GM19043 (cell line): ENCODE measurements at regions not wholly inside any gene's neighbourhood (a gene's known extent, or its start where the extent isn't known, plus 50 kb on each side); places are given as distances from the start of the nearest gene placed in this dataset.
"Not testable (repeated sequence)": the region's sequence is repeated elsewhere in the genome, so short reads cannot be mapped to it uniquely, and the experiment has no call there.

Experiments used
- ATAC-seq: cut with Tn5 transposase; IDR thresholded peaks from one replicate; pipeline ENCODE4 v1.9.1; 2021; ENCODE audit warnings: low read depth; ENCODE audit not compliant: unreplicated experiment

DNA sequence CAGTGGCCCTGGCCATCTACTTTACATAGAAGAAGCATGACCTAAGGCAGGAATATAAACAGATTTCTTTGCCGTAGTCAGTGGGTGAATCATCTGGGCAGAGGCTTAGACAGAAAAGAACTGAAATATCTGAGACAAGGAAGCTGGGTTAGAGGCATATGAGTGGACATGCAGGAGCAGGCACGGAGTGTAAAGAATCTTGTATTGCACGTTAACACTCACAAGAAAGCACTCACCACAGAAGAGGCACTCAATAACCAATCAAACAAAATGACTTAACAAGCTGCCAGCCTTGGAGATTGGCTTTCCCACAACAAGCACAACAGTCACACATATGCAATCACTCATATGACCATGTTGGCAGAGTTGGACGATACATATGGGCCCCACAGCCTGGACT is 364.9 kb downstream of the FOXD4L5 start:
- ATAC-seq: not testable (repeated sequence)

DNA sequence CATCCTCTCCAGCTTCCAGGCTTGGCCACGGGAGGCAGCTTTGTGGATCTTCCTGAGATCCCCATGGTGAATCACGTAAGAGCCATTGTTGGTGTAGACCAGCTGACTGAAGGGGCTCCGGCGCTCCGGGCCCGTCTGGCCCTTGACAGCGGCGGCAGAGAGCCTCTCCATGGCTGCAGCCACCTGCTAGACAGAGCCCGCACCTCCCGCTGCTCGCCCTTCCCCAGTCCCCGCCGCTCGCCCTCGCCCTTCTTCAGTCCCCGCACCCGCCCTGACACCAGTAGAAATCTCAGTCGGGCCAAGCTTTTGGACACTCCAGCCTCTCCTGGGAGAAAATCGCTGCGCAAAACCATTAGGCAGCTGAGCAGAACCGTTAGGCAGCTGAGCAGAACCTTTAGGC is 396.4 kb downstream of the FOXD4L5 start:
- ATAC-seq: not testable (repeated sequence)

DNA sequence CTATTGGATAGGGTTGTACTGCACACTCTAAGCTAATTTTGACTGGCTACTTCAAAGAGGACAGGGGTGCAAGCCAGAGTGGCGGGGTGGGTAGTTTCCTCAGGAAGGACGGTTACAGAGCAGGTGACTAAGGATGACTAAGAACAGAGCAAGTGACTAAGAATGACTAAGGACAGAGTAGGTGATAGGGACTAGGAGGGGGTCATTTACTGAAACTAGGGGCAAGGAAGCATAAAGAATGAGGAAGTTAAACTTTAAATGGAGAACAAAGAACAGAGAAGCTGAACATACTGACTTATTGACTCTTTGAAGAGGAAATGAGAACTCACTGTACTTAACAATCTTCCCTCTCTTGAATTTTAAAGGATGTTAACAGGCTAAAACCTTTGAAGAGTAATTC is 414.4 kb downstream of the FOXD4L5 start:
- peak; percentile 57 for ATAC-seq
